IPS-NIHi11 (cell line): ENCODE measurements at regions not wholly inside any gene's neighbourhood (a gene's known extent, or its start where the extent isn't known, plus 50 kb on each side); places are given as distances from the start of the nearest gene placed in this dataset.
"Not testable (repeated sequence)": the region's sequence is repeated elsewhere in the genome, so short reads cannot be mapped to it uniquely, and the experiment has no call there.

Experiments
- DNase-seq: peaks from one replicate; pipeline ENCODE4 v3.0.0; 2012; ENCODE audit warnings: mixed read lengths, low spot score

DNA sequence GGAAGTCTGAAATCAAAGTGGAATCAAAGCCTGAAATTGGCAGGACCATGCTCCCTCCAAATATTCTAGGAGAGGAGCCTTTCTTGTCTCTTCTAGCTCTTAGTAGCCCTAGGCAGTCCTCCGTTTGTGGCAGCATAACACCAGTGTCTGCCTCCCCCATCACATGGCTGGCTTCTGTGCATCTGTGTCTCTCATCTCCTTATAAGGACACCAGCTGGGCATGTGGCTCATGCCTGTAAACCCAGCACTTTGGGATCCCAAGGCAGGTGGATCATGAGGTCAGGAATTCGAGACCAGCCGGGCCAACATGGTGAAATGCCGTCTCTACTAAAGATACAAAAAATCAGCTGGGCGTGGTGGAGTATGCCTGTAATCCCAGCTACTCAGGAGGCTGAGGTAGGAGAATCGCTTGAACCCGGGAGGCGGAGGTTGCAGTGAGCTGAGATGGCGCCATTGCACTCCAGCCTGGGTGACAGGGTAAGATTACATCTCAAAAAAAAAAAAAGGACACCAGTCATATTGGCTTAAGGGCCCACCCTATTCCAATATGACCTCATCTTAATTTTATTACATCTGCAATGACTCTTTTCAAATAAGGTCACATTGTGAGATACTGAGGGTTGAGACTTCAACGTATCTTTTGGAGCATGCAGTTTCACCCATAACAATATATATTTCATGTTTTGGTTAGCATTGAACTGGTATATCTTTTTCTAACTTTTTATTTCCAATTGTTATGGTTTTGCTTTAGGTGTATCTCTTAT, 148.0 kb upstream of the TPM1 start:
- no peak for DNase-seq

DNA sequence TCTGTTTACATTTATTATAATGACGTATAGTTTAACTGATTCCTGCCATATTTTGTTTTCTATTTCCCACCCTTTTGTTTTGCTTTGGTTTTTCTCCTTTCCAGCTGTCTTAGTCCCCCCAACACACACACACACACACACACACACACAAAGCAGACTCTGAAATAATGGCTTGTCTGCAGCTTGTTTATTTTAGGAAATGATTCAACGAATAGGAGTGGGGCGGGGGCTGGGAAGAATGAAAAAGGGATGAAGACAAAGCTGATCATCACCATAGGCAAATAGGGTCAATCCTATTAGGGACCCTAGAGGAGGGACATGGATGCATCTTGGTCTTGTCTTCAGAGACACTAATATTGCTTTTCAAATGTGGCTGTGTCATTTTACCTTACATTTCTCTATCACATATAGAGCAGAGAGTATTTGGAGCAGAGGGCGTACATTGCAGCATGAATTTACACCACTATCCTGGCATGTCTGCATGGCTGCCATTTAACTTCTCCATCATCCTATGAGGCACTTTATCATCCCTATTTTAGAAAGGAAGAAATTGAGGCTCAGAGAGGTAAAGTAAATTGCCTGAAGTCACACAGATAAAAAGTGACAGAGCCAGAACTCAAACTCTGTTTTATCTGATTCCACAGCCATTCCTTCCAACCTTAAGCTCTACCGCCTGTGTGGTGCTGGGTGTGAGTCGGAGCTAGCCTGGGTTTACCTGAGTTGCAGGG, 147.2 kb upstream of the TPM1 start:
- DNase-seq = no peak

DNA sequence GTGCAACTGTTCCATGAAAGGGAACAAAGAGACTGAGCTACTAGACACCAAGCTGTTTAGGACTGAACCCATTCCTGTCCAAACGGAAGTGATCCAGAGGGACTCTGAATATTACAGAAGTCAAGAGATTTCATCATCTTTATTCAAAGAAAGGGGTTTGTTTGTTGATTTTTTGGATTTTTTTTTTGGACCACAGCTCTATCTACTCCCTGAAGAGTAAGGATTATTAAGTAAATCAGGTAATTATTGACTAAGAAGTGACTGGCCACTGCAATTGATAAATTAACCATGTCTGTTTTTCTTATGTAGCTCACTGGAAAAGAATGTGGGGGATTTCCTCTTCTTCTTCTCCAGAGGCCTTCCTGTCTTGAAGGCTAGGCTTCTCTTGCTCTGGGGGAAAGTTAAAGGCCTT, 146.6 kb upstream of the TPM1 start:
- DNase-seq = no peak

DNA sequence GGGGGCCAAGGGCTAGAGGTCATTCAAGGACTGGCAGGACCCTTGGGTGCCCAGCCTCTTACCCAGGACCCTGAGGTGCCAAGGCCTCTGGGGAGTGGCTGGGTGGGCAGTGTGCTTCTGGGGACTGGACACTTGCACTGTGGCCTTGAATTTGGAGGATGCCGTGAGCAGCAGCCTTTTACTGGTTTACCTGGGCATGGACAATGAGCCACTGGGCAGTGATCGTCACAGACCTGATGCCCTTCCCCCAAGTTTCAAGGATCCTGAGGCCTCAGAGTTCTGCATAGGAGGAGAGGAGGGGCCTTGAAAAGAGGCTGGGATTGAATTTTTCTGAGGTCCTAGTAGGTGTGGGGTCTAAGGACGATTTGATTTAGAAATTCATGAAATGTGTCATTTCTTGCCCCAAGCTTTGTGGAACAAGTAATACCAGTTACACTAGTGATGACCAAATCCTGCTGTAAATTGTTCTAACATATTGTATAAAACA, 146.1 kb upstream of the TPM1 start:
- no peak for DNase-seq

DNA sequence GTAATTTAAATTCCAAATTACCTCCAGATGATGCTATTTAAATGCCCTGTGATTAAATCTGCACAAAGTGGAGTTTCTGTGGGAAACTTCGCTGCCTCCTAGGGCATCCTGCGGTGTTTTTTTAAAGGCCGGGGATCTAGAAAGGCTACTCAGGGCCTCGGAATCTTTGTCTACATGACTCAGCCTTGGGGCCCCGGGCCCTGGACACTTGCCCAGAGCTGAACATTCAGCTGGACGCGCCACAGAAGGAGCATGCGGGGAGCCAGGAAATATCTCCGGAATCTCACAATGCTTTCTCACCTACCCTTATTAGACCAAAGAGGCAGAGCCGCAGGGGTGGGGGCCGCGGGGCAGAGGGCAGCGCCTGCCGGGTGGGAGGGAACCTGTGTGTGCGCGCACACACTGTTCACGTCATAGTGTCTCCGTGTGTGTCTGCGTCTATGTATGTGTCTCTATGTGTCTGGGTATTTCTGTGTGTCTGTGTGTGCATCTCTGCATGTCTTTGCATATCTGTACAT, 145.5 kb upstream of the TPM1 start:
- peak; percentile 67 for DNase-seq

DNA sequence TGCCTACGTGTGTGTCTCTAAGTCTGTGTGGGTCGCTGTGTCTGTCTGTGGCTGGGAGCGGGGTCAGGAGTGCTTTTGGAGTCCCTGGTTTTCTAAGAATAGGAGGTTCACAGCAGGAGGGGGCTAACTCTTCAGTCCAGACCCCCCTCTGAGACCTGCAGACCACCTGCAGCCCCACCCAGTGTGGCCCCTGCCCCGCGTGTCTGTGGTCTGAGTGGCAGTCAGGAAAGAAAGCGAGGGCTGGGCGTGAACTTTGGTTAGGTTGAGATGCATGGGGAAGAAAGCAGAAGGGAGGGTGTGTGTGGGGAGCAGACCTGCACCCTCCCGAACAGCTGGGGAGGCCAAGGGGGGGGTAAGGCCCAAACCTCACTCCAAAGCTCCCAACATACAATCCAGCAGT, 144.9 kb upstream of the TPM1 start:
- DNase-seq = no peak

DNA sequence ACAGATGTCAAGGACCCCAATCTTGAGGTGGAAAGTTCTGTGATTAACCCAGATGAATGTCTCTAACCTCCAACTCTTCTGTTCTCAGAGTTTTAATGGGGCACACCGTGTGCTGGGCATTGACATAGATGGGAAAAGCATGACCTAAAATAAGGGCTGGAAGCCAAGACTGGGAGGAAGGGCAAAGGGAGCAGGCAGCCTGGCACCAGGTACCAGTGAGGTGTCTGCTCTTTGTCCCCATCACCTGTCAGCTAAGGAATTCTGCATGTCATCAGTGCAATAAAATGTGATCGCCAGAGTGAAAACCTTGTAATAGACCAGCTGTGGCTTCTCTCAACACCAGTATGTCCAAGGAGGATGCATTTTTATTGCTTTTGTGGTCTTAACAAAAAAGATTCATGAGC, 143.5 kb upstream of the TPM1 start:
- no peak for DNase-seq

DNA sequence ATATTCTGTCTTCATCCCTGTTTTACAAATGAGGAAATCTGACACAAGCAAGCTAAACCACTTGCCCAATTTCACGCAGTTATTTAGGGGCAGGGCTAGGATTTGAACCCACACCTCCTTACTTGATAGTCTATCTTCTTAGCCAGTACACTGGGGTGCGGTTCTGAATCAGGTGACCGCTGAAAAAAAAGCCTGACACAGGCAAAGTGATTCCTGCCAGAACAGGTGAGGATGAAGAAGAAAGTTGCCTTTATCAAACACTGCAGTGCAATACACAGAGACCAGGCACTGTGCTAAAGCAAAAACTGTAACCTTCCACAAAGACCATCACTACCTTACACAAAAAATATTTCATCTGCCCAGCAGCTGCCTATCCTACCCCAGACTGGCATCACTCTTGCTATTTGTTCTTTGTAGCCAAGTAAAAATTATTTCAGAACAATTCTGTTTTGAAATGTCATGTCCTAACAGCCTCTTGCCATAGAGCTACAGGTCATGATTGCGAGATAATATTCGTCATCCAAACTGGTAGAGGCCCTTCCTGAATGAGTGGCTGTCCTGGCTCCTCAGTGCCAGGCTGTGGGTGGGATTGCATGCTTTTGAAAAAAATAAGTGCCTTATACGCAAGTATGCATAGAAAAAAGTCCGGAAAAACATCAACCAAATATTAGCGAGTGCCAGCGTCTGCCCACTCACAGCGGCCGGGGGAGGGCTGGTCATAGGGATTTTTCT, 142.3 kb upstream of the TPM1 start:
- DNase-seq = no peak

DNA sequence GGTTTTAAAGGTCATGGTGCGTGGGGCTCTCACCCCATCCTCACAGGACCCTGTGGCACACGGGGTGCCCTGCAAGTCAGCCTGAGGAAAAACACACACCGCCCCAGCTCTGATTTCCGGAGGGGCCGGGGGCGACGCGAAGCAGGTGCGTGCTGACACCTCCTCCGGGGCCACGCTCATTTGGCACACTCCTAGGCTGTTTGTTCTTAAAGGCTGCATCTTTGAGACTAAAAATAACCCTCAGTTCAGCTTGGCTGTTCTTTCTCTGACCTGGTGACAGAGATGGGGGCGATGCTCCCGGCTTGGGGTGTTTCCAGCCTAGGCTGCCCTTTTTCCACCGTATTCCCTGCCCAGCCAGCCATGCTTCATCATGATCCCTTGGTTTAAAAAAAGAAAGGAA, 141.5 kb upstream of the TPM1 start:
- DNase-seq = no peak

DNA sequence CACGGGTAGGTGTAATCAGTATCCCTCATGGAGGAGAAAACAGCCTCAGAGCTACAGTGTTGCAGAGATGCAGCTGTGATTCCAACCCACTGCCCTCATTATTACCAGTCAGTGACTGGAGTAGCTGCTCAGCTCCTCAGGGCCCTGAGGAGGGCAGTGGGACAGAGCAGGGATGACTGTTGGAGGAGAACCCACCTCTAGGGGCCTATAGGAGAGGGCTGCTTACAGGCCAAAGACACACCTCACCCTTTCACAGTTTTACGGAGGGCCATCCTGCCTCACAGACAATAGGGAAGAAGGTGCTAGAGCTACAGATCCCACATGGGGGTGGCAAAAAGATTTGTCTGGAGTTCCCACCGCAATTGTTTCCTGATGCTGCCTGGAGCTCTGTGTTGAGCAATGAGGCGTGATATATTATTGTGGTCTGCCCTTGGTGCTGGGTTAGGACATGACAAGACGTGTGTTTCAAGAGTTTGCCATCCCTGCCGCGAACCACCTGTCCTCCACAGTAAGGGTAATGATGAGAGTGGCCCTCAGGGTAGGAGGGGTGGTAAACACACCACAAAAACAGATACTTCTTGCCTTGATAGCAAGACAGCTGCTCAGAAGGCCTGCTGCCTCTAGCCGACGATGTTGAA, 140.5 kb upstream of the TPM1 start:
- no peak for DNase-seq

DNA sequence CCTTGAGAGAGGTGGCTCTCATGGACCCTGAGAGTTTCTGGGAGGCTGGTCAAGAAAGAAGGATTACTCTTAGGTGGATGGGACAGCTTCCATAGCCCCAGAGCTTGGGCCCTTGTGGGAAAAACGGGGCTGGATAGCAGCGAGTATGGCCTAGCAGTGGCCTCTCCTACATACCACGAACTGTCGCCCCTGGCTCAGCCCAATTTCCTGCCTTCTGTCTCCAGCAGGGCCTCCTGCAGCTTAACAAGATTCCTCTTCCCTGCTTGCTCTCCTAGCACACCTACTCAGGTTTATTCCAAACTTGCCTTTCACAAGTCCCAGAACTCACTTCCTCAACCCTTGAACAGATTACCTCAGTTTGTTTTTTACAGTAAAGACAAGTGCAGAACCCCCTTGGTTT, 139.7 kb upstream of the TPM1 start:
- peak; percentile 44 for DNase-seq

DNA sequence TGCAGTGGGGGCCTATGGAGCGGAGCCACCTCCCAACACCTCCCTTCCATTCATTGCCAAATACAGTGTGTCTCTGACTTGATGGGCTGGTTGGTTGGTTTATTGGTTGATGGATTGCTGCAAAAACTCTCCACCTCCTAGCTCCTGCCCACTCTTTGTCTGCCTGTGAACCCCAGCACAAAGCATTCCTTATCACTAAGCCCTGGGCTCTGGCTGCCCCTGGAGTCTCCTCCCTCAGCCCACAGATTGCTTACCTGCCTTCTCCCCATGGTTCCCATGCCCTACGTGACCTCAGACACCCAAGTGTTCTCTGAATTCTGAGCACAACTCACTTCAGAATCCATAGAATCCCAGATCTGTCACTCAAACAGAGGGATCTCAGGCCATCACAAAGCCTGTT, 139.1 kb upstream of the TPM1 start:
- no peak for DNase-seq

DNA sequence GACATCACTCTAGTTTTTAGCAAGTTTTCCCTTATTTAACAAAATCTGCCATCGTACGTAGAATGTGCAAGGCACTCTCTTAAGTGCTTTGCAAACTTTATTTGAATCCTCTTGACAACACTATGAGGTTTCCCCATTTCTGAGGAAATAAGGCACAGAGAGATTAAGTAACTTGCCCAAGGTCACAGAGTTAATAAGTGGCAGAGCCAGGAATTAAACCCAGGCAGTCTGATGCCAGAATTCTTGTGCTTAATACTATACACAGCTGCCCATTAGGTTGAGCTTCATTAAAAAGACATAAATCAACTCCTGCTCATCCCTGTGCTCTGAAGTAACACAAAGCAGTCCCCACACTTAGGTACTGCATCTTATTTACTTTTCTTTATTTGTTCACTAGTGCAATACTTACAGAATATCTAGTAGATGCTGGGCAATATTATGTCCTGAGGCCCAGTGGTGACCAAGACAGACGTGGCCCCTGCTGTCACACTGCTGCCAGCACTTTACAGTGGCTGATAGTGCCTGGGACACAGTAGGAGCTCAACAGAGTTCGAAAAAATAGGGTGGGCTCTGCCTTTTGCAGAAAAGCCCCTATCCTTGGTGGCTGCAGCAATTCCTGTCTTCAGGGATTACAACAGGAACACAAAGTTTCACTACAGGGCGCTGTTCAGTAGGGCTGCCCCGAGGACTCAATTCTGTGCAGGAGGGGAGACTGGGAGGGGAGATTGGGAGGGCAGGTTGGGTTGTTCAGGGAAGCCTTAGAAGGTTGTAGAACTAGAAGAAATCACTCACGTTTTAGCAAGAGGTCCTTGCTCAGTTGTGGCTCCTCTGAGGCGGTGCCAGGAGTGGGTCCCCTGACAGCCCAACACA, 138.3 kb upstream of the TPM1 start:
- DNase-seq = no peak

DNA sequence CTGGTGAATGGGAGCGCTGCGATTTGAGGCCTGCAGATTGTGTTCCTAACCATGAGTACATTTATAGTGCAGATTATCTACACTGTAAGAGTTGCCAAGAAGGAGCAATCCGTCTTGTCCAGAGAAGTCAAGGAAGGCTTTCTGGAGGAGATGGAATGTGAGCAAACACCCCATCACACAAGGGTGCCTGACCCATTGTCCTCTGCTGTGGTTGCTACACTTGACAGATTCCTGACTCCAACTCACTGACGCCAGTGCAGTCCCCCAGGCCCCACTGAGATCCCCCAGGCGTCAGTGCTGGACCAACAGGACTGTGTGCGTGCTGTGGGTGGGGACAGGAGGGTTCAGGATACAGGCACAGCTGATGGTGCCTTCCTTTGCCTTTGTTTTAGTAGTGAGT, 135.9 kb upstream of the TPM1 start:
- DNase-seq = no peak

DNA sequence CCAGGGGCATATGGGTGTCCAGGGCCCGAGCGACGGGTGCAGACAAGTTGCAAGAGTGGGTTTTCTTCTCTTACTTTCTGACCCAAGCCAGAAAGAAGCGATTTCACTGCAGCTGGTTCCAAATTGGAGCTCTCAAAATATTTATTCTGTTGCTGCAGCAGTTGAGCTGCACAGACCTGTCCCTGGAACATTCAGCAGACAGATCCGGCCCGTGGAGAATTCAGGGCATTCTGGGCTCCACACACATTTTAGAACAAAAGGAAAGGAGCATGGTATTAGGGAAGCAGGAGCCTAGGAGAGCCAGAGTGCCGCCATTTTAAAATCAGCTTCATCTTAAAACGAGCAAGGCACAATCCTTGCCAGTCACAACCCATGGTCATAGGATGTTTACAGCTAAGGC, 135.3 kb upstream of the TPM1 start:
- no peak for DNase-seq

DNA sequence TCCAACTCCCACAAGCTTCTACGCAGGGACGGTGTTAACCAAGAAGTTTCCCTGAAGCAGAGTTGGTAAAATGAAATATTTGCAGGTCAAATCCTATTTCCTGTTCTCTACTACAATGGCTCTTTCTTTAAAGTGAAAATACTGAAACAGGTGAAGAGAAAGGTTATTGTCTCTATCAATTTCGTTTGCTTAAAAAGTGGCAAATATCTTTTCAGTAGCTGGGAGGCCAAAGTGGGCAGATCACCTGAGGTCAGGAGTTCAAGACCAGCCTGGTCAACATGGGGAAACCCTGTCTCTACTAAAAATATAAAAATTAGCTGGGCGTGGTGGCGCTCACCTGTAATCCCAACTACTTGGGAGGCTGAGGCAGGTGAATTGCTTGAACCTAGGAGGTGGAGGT, 134.2 kb upstream of the TPM1 start:
- not testable (repeated sequence) for DNase-seq

DNA sequence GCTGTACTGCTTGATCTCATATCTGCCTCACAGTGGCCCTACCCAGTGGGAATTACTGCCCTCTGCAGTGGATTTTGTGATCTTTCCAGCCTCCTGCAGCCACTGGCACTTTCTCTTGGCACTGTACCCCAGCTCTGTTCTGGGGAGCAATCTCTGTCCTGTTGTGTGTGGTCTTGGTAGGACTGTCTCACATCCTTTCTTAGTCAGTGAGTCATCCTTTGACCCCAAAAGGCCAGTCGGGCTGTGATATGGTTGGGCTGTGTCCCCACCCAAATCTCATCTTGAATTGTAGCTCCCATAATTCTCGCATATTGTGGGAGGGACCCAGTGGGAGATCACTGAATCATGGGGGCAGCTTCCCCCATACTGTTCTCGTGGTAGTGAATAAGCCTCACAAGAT, 133.3 kb upstream of the TPM1 start:
- DNase-seq = no peak

DNA sequence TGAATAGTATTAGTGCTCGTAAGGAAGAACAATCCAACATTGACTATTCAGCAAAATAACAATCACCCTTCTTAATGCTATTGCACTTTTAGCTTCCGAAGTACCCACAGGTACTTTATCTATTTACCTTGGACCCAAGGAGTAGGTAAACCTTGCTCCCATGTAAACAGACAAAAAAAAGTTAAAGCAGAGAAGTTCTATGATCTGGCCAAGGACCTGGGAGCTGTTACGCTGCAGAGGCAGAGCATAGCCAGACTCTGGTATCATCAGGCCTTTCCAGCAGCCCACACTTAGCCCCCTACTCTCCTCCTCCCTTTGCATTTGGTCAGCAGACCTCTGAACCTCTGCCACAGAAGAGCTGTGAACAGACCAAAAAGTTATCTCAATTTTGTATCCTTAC, 130.3 kb upstream of the TPM1 start:
- no peak for DNase-seq

DNA sequence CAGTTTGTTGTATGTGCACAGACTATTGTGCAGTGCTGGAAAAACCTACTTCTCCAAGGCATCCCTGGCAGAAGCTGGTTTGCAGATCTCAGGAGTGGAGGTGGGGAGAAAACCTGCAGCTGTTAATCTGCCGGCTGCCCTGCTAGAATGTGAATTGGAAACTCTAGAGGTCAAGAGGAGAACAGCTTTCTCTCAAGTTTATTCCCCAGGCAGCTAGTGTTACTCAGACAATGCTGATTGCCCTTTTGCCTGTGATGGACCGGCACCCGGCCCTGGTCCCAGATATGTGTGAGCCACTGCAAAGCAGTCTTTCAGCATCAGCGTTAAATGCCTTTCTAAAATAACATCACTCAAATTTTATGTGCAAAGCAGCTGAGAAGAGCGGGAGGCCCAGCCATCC, 129.7 kb upstream of the TPM1 start:
- DNase-seq = peak; percentile 44

DNA sequence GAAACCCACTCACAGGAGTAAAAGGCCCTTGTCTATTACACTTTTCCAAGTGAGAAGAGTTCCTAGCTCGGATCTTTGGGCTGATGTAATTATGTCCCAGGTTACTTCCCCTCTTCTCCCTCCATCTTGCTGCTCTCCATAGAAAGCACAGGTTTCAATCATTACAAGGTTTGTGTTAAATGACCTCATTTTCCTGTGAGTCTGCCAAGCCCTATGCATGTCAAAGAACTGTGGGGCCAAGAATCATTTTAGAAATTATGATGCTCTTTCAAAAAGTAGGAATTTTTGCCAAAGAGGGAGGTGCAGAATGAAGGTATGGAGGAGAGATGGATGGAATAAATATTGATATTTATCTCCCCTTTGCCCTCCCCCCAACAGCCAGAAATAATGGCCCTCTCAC, 129.3 kb upstream of the TPM1 start:
- DNase-seq = no peak

DNA sequence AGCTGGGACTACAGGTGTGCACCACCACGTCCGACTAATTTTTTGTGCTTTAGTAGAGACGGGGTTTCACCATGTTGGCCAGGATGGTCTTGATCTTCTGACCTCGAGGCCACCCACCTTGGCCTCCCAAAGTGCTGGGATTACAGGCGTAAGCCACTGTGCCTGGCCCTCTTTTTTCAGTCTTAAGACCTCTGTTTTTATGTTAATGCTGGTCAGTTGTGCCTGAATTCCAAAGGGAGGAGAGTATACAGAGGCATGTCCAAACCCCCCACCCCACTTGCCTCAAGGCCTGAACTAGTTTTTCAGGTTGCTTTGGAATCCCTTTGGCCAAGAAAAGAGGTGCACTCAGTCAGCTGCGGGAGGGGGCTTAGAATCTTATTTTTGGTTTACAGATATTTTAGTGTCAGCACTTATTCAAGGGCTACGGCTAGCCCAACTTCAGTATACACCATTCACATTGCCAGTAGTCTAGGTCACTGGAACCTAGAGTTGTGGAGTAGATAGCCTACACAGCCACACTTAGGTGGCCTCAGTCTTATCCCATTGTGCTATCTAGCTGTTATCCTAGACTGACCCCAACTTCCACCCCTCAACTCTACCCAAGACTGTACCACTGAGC, 128.0 kb upstream of the TPM1 start:
- no peak for DNase-seq
